ENCODE measurements at regions not wholly inside any gene's neighbourhood (a gene's known extent, or its start where the extent isn't known, plus 50 kb on each side); places are given as distances from the start of the nearest gene placed in this dataset.

DNA sequence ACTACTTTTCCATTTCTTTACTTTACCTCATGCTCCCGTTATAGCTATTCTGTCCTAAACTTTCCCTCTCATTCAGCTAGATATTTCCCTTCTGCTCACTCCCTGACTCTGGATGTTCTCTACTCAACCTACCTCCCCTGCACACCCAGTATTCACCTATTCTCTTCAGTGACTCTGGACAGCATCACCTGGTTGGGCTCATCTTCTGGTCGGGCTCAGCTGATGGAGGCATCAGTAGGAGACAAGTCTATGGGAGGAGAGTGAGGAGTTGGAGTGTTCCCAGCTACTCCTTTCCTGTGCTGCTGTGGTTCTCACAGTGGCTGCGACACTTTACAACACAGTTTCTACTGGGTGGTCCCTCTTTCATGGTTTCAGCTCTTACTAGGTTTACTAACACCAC lies 493.9 kb downstream of the DMAC1 start:
- DNase-seq (ENCODE audit: low read depth, low spot score), result no peak

- no peak for DNase-seq (ENCODE audit: low read depth, low spot score)
Measured at GRCh38 chr9:7304627-7304995, 495.0 kb downstream of the DMAC1 start.

DNA sequence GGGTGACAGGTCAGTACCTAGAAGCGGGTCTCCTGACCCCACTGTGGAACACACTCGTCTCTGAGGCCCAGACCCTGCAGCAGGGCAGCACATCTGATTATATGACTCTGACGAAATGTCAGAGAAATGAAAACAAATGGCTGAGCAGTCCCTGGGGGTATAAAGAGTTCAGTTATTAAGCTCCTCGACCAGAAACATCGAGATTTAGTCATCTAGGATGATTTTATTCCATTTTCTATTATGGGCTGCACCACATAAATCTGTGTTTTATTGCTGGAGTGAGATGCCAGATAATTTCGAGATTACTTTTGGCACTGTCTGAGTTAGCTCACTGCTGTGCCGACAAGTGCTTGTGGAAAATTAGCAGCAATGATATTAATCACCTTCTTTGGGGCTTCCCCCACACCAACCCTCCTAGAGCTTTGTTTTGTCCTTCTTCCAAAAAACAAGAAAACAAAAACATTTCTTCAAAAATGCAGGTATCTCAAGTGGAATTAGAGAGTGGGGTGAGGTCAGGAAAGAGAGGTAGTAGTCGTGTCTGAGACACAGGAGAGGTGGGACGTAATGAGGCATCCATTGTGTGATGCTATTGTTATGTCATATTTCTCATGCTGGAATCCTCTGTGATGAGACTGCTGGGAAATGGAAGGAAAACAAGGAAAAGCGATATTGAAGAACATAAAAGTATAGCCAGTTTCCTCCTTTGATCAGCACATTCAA lies 495.5 kb downstream of the DMAC1 start:
- DNase-seq (ENCODE audit: low read depth, low spot score), result no peak

DNA sequence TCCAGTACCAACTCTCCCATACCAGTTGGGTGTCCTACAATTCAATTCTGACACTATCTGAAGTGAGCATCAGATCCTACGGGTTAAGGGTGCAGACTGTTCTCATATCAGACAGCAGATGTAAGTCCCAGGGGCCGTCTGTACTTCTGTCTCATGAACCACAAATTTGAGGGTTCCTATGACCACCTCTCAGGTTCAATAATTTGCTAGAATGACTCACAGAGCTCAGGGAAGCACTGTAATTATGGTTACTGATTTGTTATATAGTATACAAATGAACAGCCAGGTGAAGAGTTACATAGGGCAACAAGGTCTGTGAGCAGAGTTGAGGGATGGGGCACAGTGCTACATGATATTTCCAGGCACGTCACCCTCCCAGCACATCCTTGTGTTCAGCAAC lies 499.1 kb downstream of the DMAC1 start:
- DNase-seq (ENCODE audit: low read depth, low spot score), result no peak

- DNase-seq (ENCODE audit: low read depth, low spot score), result no peak
Measured at GRCh38 chr9:7298123-7298522, 501.5 kb downstream of the DMAC1 start.

GRCh38 chr9:7297521-7297920 lies 502.1 kb downstream of the DMAC1 start:
- DNase-seq (ENCODE audit: low read depth, low spot score), result no peak

DNA sequence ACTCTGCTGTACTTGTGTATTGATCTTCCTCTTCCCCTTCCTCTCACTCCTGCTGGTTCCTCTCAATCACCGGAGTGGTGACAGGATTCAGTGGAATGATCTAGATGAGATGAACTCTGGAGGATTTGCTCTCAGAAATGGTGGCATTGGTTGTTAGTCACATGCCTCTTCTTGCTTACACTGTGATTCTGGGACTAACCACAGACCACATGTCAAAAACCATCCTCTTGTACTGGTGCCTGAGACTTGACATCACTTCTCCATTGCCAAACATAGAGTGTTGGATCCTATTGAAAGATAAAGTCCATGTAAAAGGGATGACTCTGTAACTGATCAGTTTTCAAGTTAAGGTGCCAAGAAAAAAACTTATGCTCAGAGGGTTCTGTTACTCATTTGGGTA lies 506.5 kb downstream of the DMAC1 start:
- DNase-seq (ENCODE audit: low read depth, low spot score), result no peak

- no peak for DNase-seq (ENCODE audit: low read depth, low spot score)
Measured at GRCh38 chr9:7289773-7290172, 509.8 kb downstream of the DMAC1 start.

- DNase-seq (ENCODE audit: low read depth, low spot score), result no peak
Measured at GRCh38 chr9:7287986-7288385, 511.6 kb downstream of the DMAC1 start.

DNA sequence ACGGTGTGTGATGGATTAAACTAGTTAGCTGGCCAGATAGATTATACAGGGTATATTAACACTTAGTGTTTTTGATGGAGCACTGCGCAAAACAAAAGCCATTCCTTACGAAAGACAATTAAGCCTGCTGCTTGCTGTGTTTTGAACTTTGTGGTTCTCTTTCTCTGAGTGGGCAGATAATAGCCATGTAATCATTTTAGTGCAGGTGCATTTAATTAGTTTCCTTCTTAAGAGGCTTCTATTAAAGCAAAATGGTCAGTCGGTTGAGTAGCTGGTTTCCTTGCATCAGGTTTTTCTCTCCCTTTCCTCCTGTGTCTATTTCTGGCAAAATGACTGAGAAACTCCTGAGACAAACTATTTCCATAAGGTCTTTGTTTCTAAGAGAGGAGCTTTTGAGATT lies 512.5 kb downstream of the DMAC1 start:
- DNase-seq (ENCODE audit: low read depth, low spot score), result no peak

GRCh38 chr9:7286101-7286500 lies 513.5 kb downstream of the DMAC1 start:
- DNase-seq (ENCODE audit: low read depth, low spot score), result no peak

GRCh38 chr9:7285199-7285598 lies 514.4 kb downstream of the DMAC1 start:
- DNase-seq (ENCODE audit: low read depth, low spot score), result no peak

DNA sequence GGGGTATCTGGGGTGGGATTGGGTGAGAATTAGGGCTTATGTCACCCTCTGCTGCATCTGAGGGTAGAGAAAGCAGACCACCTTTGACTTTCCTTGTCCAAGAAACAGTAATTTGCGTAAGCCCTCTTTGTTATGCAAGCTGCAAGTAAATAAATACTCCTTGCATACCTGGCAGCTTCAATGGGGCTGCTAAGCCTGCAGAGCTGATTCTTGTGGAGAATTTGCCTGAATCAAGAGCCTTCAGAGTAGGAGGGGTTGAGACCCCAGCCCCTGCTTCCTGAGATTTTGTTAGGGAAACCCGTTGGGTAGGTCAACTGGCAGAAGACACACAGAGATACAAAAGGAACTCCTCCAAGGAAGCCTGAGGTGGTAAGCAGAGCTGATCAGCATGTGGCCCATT lies 515.1 kb downstream of the DMAC1 start:
- no peak for DNase-seq (ENCODE audit: low read depth, low spot score)

DNA sequence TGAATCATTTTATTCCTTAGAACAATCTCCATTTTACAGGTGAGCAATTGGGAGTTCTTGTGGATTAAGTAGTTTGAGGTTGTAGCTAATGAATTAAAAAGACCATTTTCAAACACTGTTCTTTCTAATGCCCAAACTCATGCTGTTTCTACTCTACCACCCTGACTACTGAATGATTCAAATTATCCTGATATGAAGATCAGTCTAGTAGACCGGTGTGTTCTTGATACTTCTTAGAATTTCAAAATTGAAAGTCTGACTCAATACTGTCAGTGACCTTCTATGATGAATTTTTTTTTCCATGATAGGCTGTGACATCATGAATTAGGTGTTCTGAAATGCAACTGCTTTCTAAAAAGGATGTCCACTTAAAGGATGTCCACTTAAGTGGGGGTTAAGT lies 515.5 kb downstream of the DMAC1 start:
- DNase-seq (ENCODE audit: low read depth, low spot score), result no peak

- no peak for DNase-seq (ENCODE audit: low read depth, low spot score)
Measured at GRCh38 chr9:7273575-7273974, 515.8 kb downstream of the KDM4C start.

GRCh38 chr9:7266911-7267595 lies 509.3 kb downstream of the KDM4C start:
- DNase-seq (ENCODE audit: low read depth, low spot score), result no peak

- no peak for DNase-seq (ENCODE audit: low read depth, low spot score)
Measured at GRCh38 chr9:7265181-7265580, 507.4 kb downstream of the KDM4C start.

DNA sequence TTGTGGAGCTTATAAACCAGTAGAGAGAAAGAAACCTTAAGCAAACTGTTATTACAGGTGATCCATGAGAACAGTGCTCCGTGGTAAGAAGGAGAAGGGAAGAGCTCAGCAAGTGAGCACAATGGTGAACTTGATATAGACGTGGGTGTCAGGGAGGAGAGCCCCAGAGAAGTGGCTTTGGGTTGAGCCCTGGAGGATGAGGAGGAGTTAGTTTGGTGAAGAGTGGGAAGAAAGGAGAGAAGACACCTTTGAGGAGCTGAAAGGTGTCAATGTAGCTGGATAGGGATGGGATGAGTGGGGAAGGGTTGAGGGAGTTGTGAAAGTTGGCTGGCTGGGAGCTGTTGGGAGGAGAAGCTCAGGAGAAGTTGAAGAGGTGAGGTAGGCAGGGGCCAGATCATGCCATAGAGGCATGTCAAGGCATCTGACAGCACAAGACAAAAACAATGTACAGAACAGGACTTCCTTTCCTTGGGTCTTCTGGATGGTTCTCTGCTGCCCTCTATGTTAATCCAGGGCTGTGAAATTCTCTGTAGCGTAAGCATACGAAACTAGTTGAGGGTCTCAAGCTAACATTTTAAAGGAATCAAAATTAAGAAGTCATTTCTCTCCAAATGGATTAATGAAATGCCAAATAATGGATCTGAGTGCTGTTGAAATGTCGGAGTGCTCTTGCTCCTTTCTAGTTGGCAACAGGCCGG lies 501.9 kb downstream of the KDM4C start:
- DNase-seq (ENCODE audit: low read depth, low spot score), result no peak

GRCh38 chr9:7258688-7259396 lies 501.1 kb downstream of the KDM4C start:
- DNase-seq (ENCODE audit: low read depth, low spot score), result no peak

- DNase-seq (ENCODE audit: low read depth, low spot score), result no peak
Measured at GRCh38 chr9:7246917-7247522, 489.2 kb downstream of the KDM4C start.

DNA sequence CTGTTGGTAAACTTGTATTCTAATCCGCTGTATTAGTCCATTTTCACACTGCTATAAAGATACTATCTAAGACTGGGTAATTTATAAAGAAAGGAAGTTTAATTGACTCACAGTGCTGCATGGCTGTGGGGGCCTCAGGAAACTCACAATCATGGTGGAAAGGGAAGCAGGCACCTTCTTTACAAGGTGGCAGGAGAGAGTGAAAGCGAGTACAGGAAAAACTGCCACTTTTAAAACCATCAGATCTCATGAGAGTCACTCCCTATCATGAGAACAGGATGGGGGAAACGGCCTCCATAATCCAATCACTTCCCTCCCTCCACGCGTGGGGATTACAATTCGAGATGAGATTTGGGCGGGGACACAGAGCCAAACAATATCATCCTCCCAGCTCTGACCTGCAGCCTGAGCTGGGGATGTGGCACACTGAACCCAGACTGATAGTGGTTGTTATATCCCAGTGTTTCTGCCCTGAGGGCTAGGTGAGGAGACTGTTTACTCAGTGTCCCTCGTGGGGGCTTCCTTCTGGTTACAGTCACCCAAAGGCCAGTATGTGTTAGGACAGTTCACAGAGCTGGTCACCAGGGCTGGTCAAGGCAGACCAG lies 488.3 kb downstream of the KDM4C start:
- no peak for DNase-seq (ENCODE audit: low read depth, low spot score)

Data from smooth muscle cell of the brain vasculature (primary cell).